ENCODE measurements at regions not wholly inside any gene's neighbourhood (a gene's known extent, or its start where the extent isn't known, plus 50 kb on each side); places are given as distances from the start of the nearest gene placed in this dataset.

GRCh38 chr9:104326912-104327311, 177.2 kb upstream of the OR13F1 start:
- no peak for TF ChIP-seq NFRKB (IDR thresholded peaks at IDR 0.05)
- TF ChIP-seq SUZ12 (IDR thresholded peaks at IDR 0.05), result no peak
- TF ChIP-seq TARDBP (IDR thresholded peaks at IDR 0.05), result no peak
- TF ChIP-seq BHLHE40 (IDR thresholded peaks at IDR 0.05; ENCODE audit: borderline replicate concordance), result no peak
- TF ChIP-seq SP1 (IDR thresholded peaks at IDR 0.05), result no peak
- no peak for TF ChIP-seq ELF4 (IDR thresholded peaks at IDR 0.05)
- no peak for TF ChIP-seq FOXM1 (IDR thresholded peaks at IDR 0.05; ENCODE audit: borderline replicate concordance)
- TF ChIP-seq, protein P1, sequence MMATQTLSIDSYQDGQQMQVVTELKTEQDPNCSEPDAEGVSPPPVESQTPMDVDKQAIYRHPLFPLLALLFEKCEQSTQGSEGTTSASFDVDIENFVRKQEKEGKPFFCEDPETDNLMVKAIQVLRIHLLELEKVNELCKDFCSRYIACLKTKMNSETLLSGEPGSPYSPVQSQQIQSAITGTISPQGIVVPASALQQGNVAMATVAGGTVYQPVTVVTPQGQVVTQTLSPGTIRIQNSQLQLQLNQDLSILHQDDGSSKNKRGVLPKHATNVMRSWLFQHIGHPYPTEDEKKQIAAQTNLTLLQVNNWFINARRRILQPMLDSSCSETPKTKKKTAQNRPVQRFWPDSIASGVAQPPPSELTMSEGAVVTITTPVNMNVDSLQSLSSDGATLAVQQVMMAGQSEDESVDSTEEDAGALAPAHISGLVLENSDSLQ (IDR thresholded peaks at IDR 0.05), result no peak
- TF ChIP-seq ARNT (IDR thresholded peaks at IDR 0.05), result no peak
- no peak for TF ChIP-seq FOXK2 (IDR thresholded peaks at IDR 0.05)
- no peak for TF ChIP-seq LEF1 (IDR thresholded peaks at IDR 0.05; ENCODE audit: borderline replicate concordance)
- TF ChIP-seq ZNF384 (IDR thresholded peaks at IDR 0.05), result no peak
